Liver (tissue), 8 donors: ENCODE measurements at regions not wholly inside any gene's neighbourhood (a gene's known extent, or its start where the extent isn't known, plus 50 kb on each side); places are given as distances from the start of the nearest gene placed in this dataset.

ENCODE experiments used
- DNase-seq: peaks from one replicate; pipeline ENCODE4 v3.0.0-alpha.2; 2017; ENCODE audit warnings: low spot score
- H3K27ac ChIP-seq, 2 donors: one replicate each; pipeline ENCODE4 v1.7.0; 2013; ENCODE audit warnings: inconsistent platforms in 2 of 2, low read length in 2 of 2, control low read depth in 1 of 2, low read depth in 1 of 2, mild to moderate bottlenecking in 1 of 2
- H3K27me3 ChIP-seq, 4 donors: one replicate each; pipeline versions ENCODE4 v1.6.1 to v1.7.0; 2013; ENCODE audit warnings: low read length in 3 of 4, inconsistent platforms in 1 of 4, mild to moderate bottlenecking in 1 of 4, moderate library complexity in 1 of 4; ENCODE audit not compliant: control insufficient read depth in 4 of 4, insufficient read depth in 4 of 4
- H3K36me3 ChIP-seq, 4 donors: one replicate each; pipeline versions ENCODE4 v1.6.1 to v1.7.0; 2013; ENCODE audit warnings: low read length in 3 of 4, mild to moderate bottlenecking in 3 of 4, low read depth in 1 of 4, moderate library complexity in 1 of 4; ENCODE audit not compliant: control insufficient read depth in 4 of 4, insufficient read depth in 3 of 4
- H3K4me1 ChIP-seq, 4 donors: one replicate each; pipeline versions ENCODE4 v1.6.1 to v1.7.0; 2013; ENCODE audit warnings: low read length in 3 of 4, mild to moderate bottlenecking in 3 of 4, moderate library complexity in 1 of 4; ENCODE audit not compliant: control insufficient read depth in 4 of 4, insufficient read depth in 4 of 4
- H3K4me3 ChIP-seq, 3 donors: one replicate each; pipeline versions ENCODE4 v1.6.1 to v1.7.0; 2013; ENCODE audit warnings: low read length in 3 of 3, control low read depth in 1 of 3, low read depth in 1 of 3, mild to moderate bottlenecking in 1 of 3
- H3K9ac ChIP-seq, 2 donors: one replicate each; pipeline ENCODE4 v1.7.0; 2013; ENCODE audit warnings: low read length in 2 of 2, mild to moderate bottlenecking in 2 of 2, moderate library complexity in 2 of 2, control low read depth in 1 of 2, low read depth in 1 of 2
- H3K9me3 ChIP-seq, 4 donors: one replicate each; pipeline versions ENCODE4 v1.6.1 to v1.7.0; 2013; ENCODE audit warnings: low read length in 3 of 4; ENCODE audit not compliant: control insufficient read depth in 4 of 4
- ATF3 ChIP-seq: IDR thresholded peaks from 2 replicates; pipeline ENCODE4 v1.6.1; 2016; ENCODE audit warnings: antibody characterized with exemption
- CTCF ChIP-seq: fragments of 150-350 bp; IDR thresholded peaks from 2 replicates; pipeline ENCODE4 v1.5.1; 2017; ENCODE audit warnings: improper control_type of control experiment, low read depth, low read length; ENCODE audit not compliant: missing input control
- EGR1 ChIP-seq, 2 donors: IDR thresholded peaks; 2 replicates each; pipeline ENCODE4 v1.6.1; 2016 to 2018; ENCODE audit warnings: antibody characterized with exemption in 2 of 2, low read depth in 2 of 2
- FOXA1 ChIP-seq: IDR thresholded peaks from 2 replicates; pipeline ENCODE4 v1.6.1; 2016; ENCODE audit warnings: antibody characterized with exemption
- FOXA2 ChIP-seq: IDR thresholded peaks from 2 replicates; pipeline ENCODE4 v1.6.1; 2016; ENCODE audit warnings: antibody characterized with exemption
- GABPA ChIP-seq, 2 donors: IDR thresholded peaks in 1 of 2; conservative IDR thresholded peaks in 1 of 2; 2 replicates each; pipeline ENCODE4 v1.6.1; 2016; ENCODE audit warnings: antibody characterized with exemption in 2 of 2, mild to moderate bottlenecking in 1 of 2, moderate library complexity in 1 of 2
- HNF4G ChIP-seq: IDR thresholded peaks from 2 replicates; pipeline ENCODE4 v1.6.1; 2016; ENCODE audit warnings: antibody characterized with exemption
- JUND ChIP-seq, 2 donors: IDR thresholded peaks; 2 replicates each; pipeline ENCODE4 v1.6.1; 2016; ENCODE audit warnings: antibody characterized with exemption in 2 of 2
- MAX ChIP-seq: IDR thresholded peaks from 2 replicates; pipeline ENCODE4 v1.6.1; 2016; ENCODE audit warnings: antibody characterized with exemption
- RAD21 ChIP-seq, 2 donors: IDR thresholded peaks; 2 replicates each; pipeline ENCODE4 v1.6.1; 2016; ENCODE audit warnings: antibody characterized with exemption in 2 of 2, mild to moderate bottlenecking in 2 of 2
- REST ChIP-seq: IDR thresholded peaks from 2 replicates; pipeline ENCODE4 v1.6.1; 2016; ENCODE audit warnings: antibody characterized with exemption, mild to moderate bottlenecking
- RXRA ChIP-seq, 2 donors: IDR thresholded peaks; 2 replicates each; pipeline ENCODE4 v1.6.1; 2017 to 2018; ENCODE audit warnings: antibody characterized with exemption in 2 of 2, mild to moderate bottlenecking in 1 of 2
- SP1 ChIP-seq: IDR thresholded peaks from 2 replicates; pipeline ENCODE4 v1.6.1; 2018; ENCODE audit warnings: antibody characterized with exemption, mild to moderate bottlenecking
- TAF1 ChIP-seq: conservative IDR thresholded peaks from 2 replicates; pipeline ENCODE4 v1.6.1; 2016; ENCODE audit warnings: antibody characterized with exemption, mild to moderate bottlenecking
- YY1 ChIP-seq: IDR thresholded peaks from 2 replicates; pipeline ENCODE4 v1.6.1; 2016; ENCODE audit warnings: antibody characterized with exemption, mild to moderate bottlenecking
- ZBTB33 ChIP-seq: IDR thresholded peaks from 2 replicates; pipeline ENCODE4 v1.6.1; 2016; ENCODE audit warnings: antibody characterized with exemption
- WGBS: extraction: QIAGEN DNeasy Blood & Tissue Kit; methylation state at CpG from one replicate; pipeline ENCODE4 v1.1.7; 2013; 5-methylcytosine and 5-hydroxymethylcytosine counted together
- donor health status: healthy.
- donor health status: healthy.
- donor health status: healthy.
- donor health status: healthy.
- donor health status: healthy.

- Histone ChIP-seq H3K9ac (no peak overlapping the region), H3K27me3 (no peaks in the 10 kb centered on the region)
- 76% methylated on average over 14 of the region's 14 CpGs for WGBS
Observed at GRCh38 chr17:79255926-79256585, 181.4 kb downstream of the ENGASE start.

More at GRCh38 chr17:79255926-79256585, 181.4 kb downstream of the ENGASE start:
- TF ChIP-seq JUND (IDR thresholded peaks at IDR 0.05) (no peak), GABPA (IDR thresholded peaks at IDR 0.05 in 1 of 2, conservative IDR thresholded peaks at IDR 0.05 in 1 of 2) (no peak), TAF1 (no peak), REST (no peak), CTCF (no peak), ZBTB33 (no peak), RXRA (IDR thresholded peaks at IDR 0.05) (no peak), RAD21 (IDR thresholded peaks at IDR 0.05) (no peak), FOXA2 (no peak), YY1 (no peak), HNF4G (no peak), ATF3 (no peak), SP1 (no peak), FOXA1 (no peak), EGR1 (IDR thresholded peaks at IDR 0.05; ENCODE audit: low read depth in 2 of 2) (no peak), MAX (no peak)
- Histone ChIP-seq H3K9me3 (no peaks in the 10 kb centered on the region), H3K4me3 (no peak overlapping the region), H3K4me1 (no peaks in the 10 kb centered on the region), H3K27ac (no peak overlapping the region), H3K36me3 (no peaks in the 10 kb centered on the region)
- no peak for DNase-seq
